ENCODE measurements at regions not wholly inside any gene's neighbourhood (a gene's known extent, or its start where the extent isn't known, plus 50 kb on each side); places are given as distances from the start of the nearest gene placed in this dataset.

DNA sequence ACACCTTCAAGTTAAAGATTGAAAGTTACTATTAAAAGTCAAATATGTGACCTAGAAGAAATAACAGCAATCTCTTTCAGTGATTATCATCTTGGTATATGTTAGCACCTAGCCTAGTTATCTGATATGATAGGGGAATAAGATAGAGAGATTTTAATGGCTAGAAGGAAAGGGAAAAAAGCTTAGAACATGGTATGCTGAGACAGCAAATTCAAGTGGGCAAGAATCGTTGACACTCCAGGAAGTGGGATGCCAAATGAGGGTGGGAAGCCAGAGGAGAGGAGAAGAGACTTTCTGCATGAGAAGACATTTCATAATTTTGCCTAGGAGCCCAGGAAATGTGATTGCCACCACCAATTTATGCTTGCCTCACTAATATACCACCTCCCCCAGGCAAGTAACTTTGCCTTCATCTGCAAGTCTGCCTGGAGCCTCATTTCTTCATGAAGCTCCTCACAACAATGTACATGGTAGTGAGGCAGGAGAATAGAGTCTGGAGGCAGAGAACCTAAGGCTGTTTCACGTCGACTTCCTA lies 504.9 kb downstream of the TNS1 start:
- H3K36me3 ChIP-seq (ENCODE audit: insufficient read depth, low read length) = no peaks in the 10 kb centered on the region
- H3K9ac ChIP-seq (ENCODE audit: low read length) = no peak overlapping the region
- no peaks in the 10 kb centered on the region for H3K4me1 Mint-ChIP-seq (ENCODE audit: low read depth, unreplicated experiment)
- FAIRE-seq (no peak), DNase-seq (ENCODE audit: low read depth) (no peak)
- no peak for TF ChIP-seq EZH2 (IDR thresholded peaks at IDR 0.05; ENCODE audit: insufficient read depth, low read length)
- TF ChIP-seq, protein P1, sequence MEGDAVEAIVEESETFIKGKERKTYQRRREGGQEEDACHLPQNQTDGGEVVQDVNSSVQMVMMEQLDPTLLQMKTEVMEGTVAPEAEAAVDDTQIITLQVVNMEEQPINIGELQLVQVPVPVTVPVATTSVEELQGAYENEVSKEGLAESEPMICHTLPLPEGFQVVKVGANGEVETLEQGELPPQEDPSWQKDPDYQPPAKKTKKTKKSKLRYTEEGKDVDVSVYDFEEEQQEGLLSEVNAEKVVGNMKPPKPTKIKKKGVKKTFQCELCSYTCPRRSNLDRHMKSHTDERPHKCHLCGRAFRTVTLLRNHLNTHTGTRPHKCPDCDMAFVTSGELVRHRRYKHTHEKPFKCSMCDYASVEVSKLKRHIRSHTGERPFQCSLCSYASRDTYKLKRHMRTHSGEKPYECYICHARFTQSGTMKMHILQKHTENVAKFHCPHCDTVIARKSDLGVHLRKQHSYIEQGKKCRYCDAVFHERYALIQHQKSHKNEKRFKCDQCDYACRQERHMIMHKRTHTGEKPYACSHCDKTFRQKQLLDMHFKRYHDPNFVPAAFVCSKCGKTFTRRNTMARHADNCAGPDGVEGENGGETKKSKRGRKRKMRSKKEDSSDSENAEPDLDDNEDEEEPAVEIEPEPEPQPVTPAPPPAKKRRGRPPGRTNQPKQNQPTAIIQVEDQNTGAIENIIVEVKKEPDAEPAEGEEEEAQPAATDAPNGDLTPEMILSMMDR (IDR thresholded peaks at IDR 0.05; ENCODE audit: insufficient read depth, low read depth, low read length) = no peak
- no peak overlapping the region for H2AFZ ChIP-seq (ENCODE audit: low read depth, low read length)
- peaks cover 7% of the 10 kb centered on the region for H3K9me3 Mint-ChIP-seq (ENCODE audit: unreplicated experiment)
- H3K9me3 ChIP-seq (ENCODE audit: insufficient read depth, low read depth, low read length) = no peaks in the 10 kb centered on the region
- no peaks in the 10 kb centered on the region for H3K79me2 ChIP-seq (ENCODE audit: insufficient read depth, low read length)
- no peak overlapping the region for H3K4me3 ChIP-seq (ENCODE audit: insufficient read depth, low read depth, low read length)
- peaks cover 2% of the 10 kb centered on the region for H3K36me3 Mint-ChIP-seq (ENCODE audit: low read depth, unreplicated experiment)
- no peak overlapping the region for H3K4me2 ChIP-seq (ENCODE audit: low read length)
- no peaks in the 10 kb centered on the region for H4K20me1 ChIP-seq (ENCODE audit: insufficient read depth, low read length)
- no peak overlapping the region for H3K27ac Mint-ChIP-seq (ENCODE audit: unreplicated experiment)
- peaks cover 3% of the 10 kb centered on the region for H3K27me3 Mint-ChIP-seq (ENCODE audit: low read depth, unreplicated experiment)
- no peak overlapping the region for H3K4me3 Mint-ChIP-seq (ENCODE audit: unreplicated experiment)
- H3K27ac ChIP-seq (ENCODE audit: low read depth, low read length) = no peak overlapping the region
- H3K4me1 ChIP-seq (ENCODE audit: insufficient read depth, low read length) = no peaks in the 10 kb centered on the region
- no peaks in the 10 kb centered on the region for H3K27me3 ChIP-seq (ENCODE audit: insufficient read depth, low read length)

DNA sequence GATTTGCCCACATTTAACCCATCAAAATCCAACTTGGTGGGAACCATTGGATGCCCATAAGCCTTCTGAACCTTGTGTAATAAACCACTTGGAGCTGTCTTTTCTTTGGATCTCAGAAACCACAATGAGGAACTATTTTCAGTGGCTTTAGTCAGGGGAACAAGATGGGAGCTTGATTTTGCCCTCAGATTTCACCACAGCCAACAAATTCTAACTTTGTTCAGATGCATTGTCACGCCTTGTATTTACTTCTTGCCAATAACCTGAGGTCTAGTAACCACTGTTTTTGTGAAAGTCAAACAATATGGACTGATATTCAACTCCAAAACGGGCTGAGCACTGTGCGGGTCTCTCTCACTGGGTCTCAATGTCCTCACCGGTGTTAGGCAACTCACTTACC lies 508.2 kb downstream of the TNS1 start:
- Mint-ChIP-seq H3K4me1 (ENCODE audit: low read depth, unreplicated experiment) (peaks cover 3% of the 10 kb centered on the region), H3K9me3 (ENCODE audit: unreplicated experiment) (peaks cover 7% of the 10 kb centered on the region), H3K27me3 (ENCODE audit: low read depth, unreplicated experiment) (peaks cover 3% of the 10 kb centered on the region), H3K4me3 (ENCODE audit: unreplicated experiment) (no peak overlapping the region), H3K36me3 (ENCODE audit: low read depth, unreplicated experiment) (peaks cover 2% of the 10 kb centered on the region), H3K27ac (ENCODE audit: unreplicated experiment) (no peak overlapping the region)
- Histone ChIP-seq H3K4me1 (ENCODE audit: insufficient read depth, low read length) (peaks cover 4% of the 10 kb centered on the region), H3K27ac (ENCODE audit: low read depth, low read length) (no peak overlapping the region), H3K79me2 (ENCODE audit: insufficient read depth, low read length) (no peaks in the 10 kb centered on the region), H3K9me3 (ENCODE audit: insufficient read depth, low read depth, low read length) (no peaks in the 10 kb centered on the region), H3K4me3 (ENCODE audit: insufficient read depth, low read depth, low read length) (no peak overlapping the region), H3K27me3 (ENCODE audit: insufficient read depth, low read length) (no peaks in the 10 kb centered on the region), H4K20me1 (ENCODE audit: insufficient read depth, low read length) (no peaks in the 10 kb centered on the region), H3K4me2 (ENCODE audit: low read length) (no peak overlapping the region), H2AFZ (ENCODE audit: low read depth, low read length) (no peak overlapping the region), H3K9ac (ENCODE audit: low read length) (no peak overlapping the region), H3K36me3 (ENCODE audit: insufficient read depth, low read length) (no peaks in the 10 kb centered on the region)
- TF ChIP-seq EZH2 (IDR thresholded peaks at IDR 0.05; ENCODE audit: insufficient read depth, low read length) = no peak
- TF ChIP-seq, protein P1 (IDR thresholded peaks at IDR 0.05; ENCODE audit: insufficient read depth, low read depth, low read length) = no peak
- DNase-seq (ENCODE audit: low read depth) = no peak
- no peak for FAIRE-seq

DNA sequence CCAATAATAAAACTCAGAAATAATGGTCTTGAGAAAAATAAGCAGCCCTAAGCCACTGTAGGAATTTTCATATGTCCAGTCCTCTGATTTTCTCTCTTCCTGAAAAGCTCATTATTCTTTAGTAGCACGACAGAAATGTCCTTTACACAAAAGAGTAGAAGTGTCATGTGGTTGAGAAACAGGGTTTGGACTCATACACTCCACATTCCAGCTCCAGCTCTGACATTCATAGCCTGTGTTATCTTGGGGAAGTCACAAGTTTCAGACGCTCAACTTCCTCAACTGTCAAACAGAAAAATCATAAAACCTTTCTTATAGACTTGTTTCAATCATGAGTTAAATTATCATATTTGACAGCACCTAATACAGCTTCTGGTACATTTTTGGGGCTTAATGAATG lies 511.5 kb downstream of the TNS1 start:
- H4K20me1 ChIP-seq (ENCODE audit: insufficient read depth, low read length) = no peaks in the 10 kb centered on the region
- H3K4me3 Mint-ChIP-seq (ENCODE audit: unreplicated experiment) = no peak overlapping the region
- H3K27me3 ChIP-seq (ENCODE audit: insufficient read depth, low read length) = no peaks in the 10 kb centered on the region
- no peak overlapping the region for H3K4me2 ChIP-seq (ENCODE audit: low read length)
- H3K36me3 ChIP-seq (ENCODE audit: insufficient read depth, low read length) = no peaks in the 10 kb centered on the region
- no peak overlapping the region for H3K4me3 ChIP-seq (ENCODE audit: insufficient read depth, low read depth, low read length)
- no peak for TF ChIP-seq EZH2 (IDR thresholded peaks at IDR 0.05; ENCODE audit: insufficient read depth, low read length)
- H3K4me1 ChIP-seq (ENCODE audit: insufficient read depth, low read length) = peaks cover 12% of the 10 kb centered on the region
- no peak overlapping the region for H2AFZ ChIP-seq (ENCODE audit: low read depth, low read length)
- H3K36me3 Mint-ChIP-seq (ENCODE audit: low read depth, unreplicated experiment) = no peaks in the 10 kb centered on the region
- FAIRE-seq = no peak
- peaks cover 3% of the 10 kb centered on the region for H3K4me1 Mint-ChIP-seq (ENCODE audit: low read depth, unreplicated experiment)
- H3K27ac ChIP-seq (ENCODE audit: low read depth, low read length) = no peak overlapping the region
- H3K27me3 Mint-ChIP-seq (ENCODE audit: low read depth, unreplicated experiment) = peaks cover 3% of the 10 kb centered on the region
- H3K9ac ChIP-seq (ENCODE audit: low read length) = no peak overlapping the region
- no peaks in the 10 kb centered on the region for H3K79me2 ChIP-seq (ENCODE audit: insufficient read depth, low read length)
- H3K27ac Mint-ChIP-seq (ENCODE audit: unreplicated experiment) = no peak overlapping the region
- H3K9me3 Mint-ChIP-seq (ENCODE audit: unreplicated experiment) = peaks cover 3% of the 10 kb centered on the region
- DNase-seq (ENCODE audit: low read depth) = peak; percentile 26
- H3K9me3 ChIP-seq (ENCODE audit: insufficient read depth, low read depth, low read length) = no peaks in the 10 kb centered on the region
